HG03342 (cell line): ENCODE measurements at regions not wholly inside any gene's neighbourhood (a gene's known extent, or its start where the extent isn't known, plus 50 kb on each side); places are given as distances from the start of the nearest gene placed in this dataset.
"Not testable (repeated sequence)": the region's sequence is repeated elsewhere in the genome, so short reads cannot be mapped to it uniquely, and the experiment has no call there.

ENCODE experiments used
- ATAC-seq: cut with Tn5 transposase; IDR thresholded peaks from one replicate; pipeline ENCODE4 v1.9.1; 2021; ENCODE audit warnings: mild to moderate bottlenecking, moderate library complexity; ENCODE audit not compliant: unreplicated experiment

- not testable (repeated sequence) for ATAC-seq
These were observed 647.3 kb downstream of the CD109 start for GRCh38 chr6:74343321-74343720.

- ATAC-seq = no peak
These were observed 638.7 kb downstream of the CD109 start for GRCh38 chr6:74334722-74335121.

GRCh38 chr6:74333406-74333805 is 637.4 kb downstream of the CD109 start:
- no peak for ATAC-seq

- no peak for ATAC-seq
These were observed 624.7 kb downstream of the CD109 start for GRCh38 chr6:74320715-74321114.

GRCh38 chr6:74320074-74320473 is 624.1 kb downstream of the CD109 start:
- no peak for ATAC-seq

- no peak for ATAC-seq
These were observed 623.3 kb downstream of the CD109 start for GRCh38 chr6:74319292-74319691.

- no peak for ATAC-seq
These were observed 622.7 kb downstream of the CD109 start for GRCh38 chr6:74318738-74319137.

- ATAC-seq = no peak
These were observed 616.1 kb downstream of the CD109 start for GRCh38 chr6:74312081-74312480.

- ATAC-seq = no peak
These were observed 615.4 kb downstream of the CD109 start for GRCh38 chr6:74311431-74311830.

GRCh38 chr6:74289884-74290283 is 593.9 kb downstream of the CD109 start:
- ATAC-seq = no peak

- no peak for ATAC-seq
These were observed 591.9 kb downstream of the CD109 start for GRCh38 chr6:74287932-74288331.

- no peak for ATAC-seq
These were observed 591.4 kb downstream of the CD109 start for GRCh38 chr6:74287441-74287840.

- no peak for ATAC-seq
These were observed 588.3 kb downstream of the CD109 start for GRCh38 chr6:74284284-74284683.

- no peak for ATAC-seq
These were observed 587.5 kb downstream of the CD109 start for GRCh38 chr6:74283532-74283931.

GRCh38 chr6:74282143-74282689 is 586.2 kb downstream of the CD109 start:
- no peak for ATAC-seq

- no peak for ATAC-seq
These were observed 584.2 kb downstream of the CD109 start for GRCh38 chr6:74280130-74280692.

- no peak for ATAC-seq
These were observed 581.8 kb downstream of the CD109 start for GRCh38 chr6:74277777-74278186.

GRCh38 chr6:74273541-74273940 is 577.5 kb downstream of the CD109 start:
- ATAC-seq = no peak

- no peak for ATAC-seq
These were observed 573.5 kb downstream of the CD109 start for GRCh38 chr6:74269600-74269858.

- ATAC-seq = no peak
These were observed 573.0 kb downstream of the CD109 start for GRCh38 chr6:74268815-74269599.

GRCh38 chr6:74259981-74260380 is 564.0 kb downstream of the CD109 start:
- no peak for ATAC-seq

GRCh38 chr6:74256781-74257180 is 560.8 kb downstream of the CD109 start:
- ATAC-seq = no peak

- no peak for ATAC-seq
These were observed 560.4 kb downstream of the CD109 start for GRCh38 chr6:74256381-74256780.
